H9 (cell line): ENCODE measurements at regions not wholly inside any gene's neighbourhood (a gene's known extent, or its start where the extent isn't known, plus 50 kb on each side); places are given as distances from the start of the nearest gene placed in this dataset.

ENCODE experiments used
- DNase-seq: peaks from one replicate; pipeline ENCODE4 v3.0.0-alpha.2; 2017
- H2AFZ ChIP-seq: one replicate; pipeline ENCODE4 v1.6.1; 2013; ENCODE audit warnings: mild to moderate bottlenecking, low read length, control low read depth, moderate library complexity
- H2AK5ac ChIP-seq: 2 replicates; pipeline ENCODE4 v1.6.1; 2013; ENCODE audit warnings: low read length, control low read depth, mixed read lengths; ENCODE audit not compliant: insufficient read length
- H2BK120ac ChIP-seq: one replicate; pipeline ENCODE4 v1.6.1; 2013; ENCODE audit warnings: low read depth, mild to moderate bottlenecking, low read length, control low read depth, inconsistent platforms; ENCODE audit not compliant: poor library complexity, severe bottlenecking
- H2BK12ac ChIP-seq: 2 replicates; pipeline ENCODE4 v1.6.1; 2013; ENCODE audit warnings: low read length, control low read depth, mixed read lengths, low read depth; ENCODE audit not compliant: insufficient read length
- H2BK15ac ChIP-seq: 2 replicates; pipeline ENCODE4 v1.6.1; 2013; ENCODE audit warnings: low read depth, low read length, control low read depth
- H2BK20ac ChIP-seq: one replicate; pipeline ENCODE4 v1.6.1; 2013; ENCODE audit warnings: low read depth, mild to moderate bottlenecking, low read length, control low read depth, inconsistent platforms; ENCODE audit not compliant: poor library complexity, severe bottlenecking
- H2BK5ac ChIP-seq: 2 replicates; pipeline ENCODE4 v1.6.1; 2013; ENCODE audit warnings: low read length, control low read depth, mixed read lengths; ENCODE audit not compliant: insufficient read length
- H3K14ac ChIP-seq: 2 replicates; pipeline ENCODE4 v1.6.1; 2013; ENCODE audit warnings: low read length, control low read depth; ENCODE audit not compliant: insufficient read depth
- H3K18ac ChIP-seq: 2 replicates; pipeline ENCODE4 v1.6.1; 2013; ENCODE audit warnings: low read depth, mild to moderate bottlenecking, mixed read lengths, low read length, control low read depth; ENCODE audit not compliant: insufficient read length
- H3K23ac ChIP-seq: 2 replicates; pipeline ENCODE4 v1.6.1; 2013; ENCODE audit warnings: low read length, control low read depth, mixed read lengths, low read depth; ENCODE audit not compliant: insufficient read length
- H3K23me2 ChIP-seq: 2 replicates; pipeline ENCODE4 v1.6.1; 2013; ENCODE audit warnings: low read depth, mild to moderate bottlenecking, mixed read lengths, low read length, control low read depth; ENCODE audit not compliant: insufficient read length, poor library complexity, severe bottlenecking
- H3K27ac ChIP-seq: 2 replicates; pipeline ENCODE4 v1.5.1; 2013; ENCODE audit warnings: low read length, control low read depth, mixed read lengths, low read depth; ENCODE audit not compliant: insufficient read length
- H3K27me3 ChIP-seq: 2 replicates; pipeline ENCODE4 v1.6.1; 2013; ENCODE audit warnings: low read length, control low read depth, inconsistent platforms; ENCODE audit not compliant: insufficient read depth
- H3K4ac ChIP-seq: 2 replicates; pipeline ENCODE4 v1.6.1; 2013; ENCODE audit warnings: low read depth, mild to moderate bottlenecking, control low read depth, inconsistent platforms, low read length, moderate library complexity
- H3K4me1 ChIP-seq: 2 replicates; pipeline ENCODE4 v1.6.1; 2013; ENCODE audit warnings: low read length, control low read depth, inconsistent platforms; ENCODE audit not compliant: insufficient read depth
- H3K4me2 ChIP-seq: 2 replicates; pipeline ENCODE4 v1.6.1; 2013; ENCODE audit warnings: low read length, control low read depth, mixed read lengths; ENCODE audit not compliant: insufficient read length, insufficient read depth
- H3K56ac ChIP-seq: 2 replicates; pipeline ENCODE4 v1.6.1; 2013; ENCODE audit warnings: low read depth, mild to moderate bottlenecking, mixed read lengths, low read length, control low read depth; ENCODE audit not compliant: insufficient read length
- H3K79me1 ChIP-seq: 2 replicates; pipeline ENCODE4 v1.6.1; 2013; ENCODE audit warnings: low read depth, mild to moderate bottlenecking, moderate library complexity, low read length, control low read depth, inconsistent platforms; ENCODE audit not compliant: insufficient read depth, poor library complexity, severe bottlenecking
- H3K79me2 ChIP-seq: 2 replicates; pipeline ENCODE4 v1.6.1; 2013; ENCODE audit warnings: low read length, control low read depth, inconsistent platforms; ENCODE audit not compliant: insufficient read depth
- H3K9ac ChIP-seq: 2 replicates; pipeline ENCODE4 v1.6.1; 2013; ENCODE audit warnings: low read length, control low read depth, mixed read lengths; ENCODE audit not compliant: insufficient read length; ENCODE audit errors: extremely low read depth
- H3K9me3 ChIP-seq: one replicate; pipeline ENCODE4 v1.6.1; 2013; ENCODE audit warnings: low read depth, low read length, inconsistent platforms; ENCODE audit not compliant: control insufficient read depth
- H3T11ph ChIP-seq: one replicate; pipeline ENCODE4 v1.6.1; 2013; ENCODE audit warnings: mild to moderate bottlenecking, low read length, control low read depth, inconsistent platforms
- H4K20me1 ChIP-seq: one replicate; pipeline ENCODE4 v1.6.1; 2013; ENCODE audit not compliant: control insufficient read depth, insufficient read length, insufficient read depth
- H4K5ac ChIP-seq: 2 replicates; pipeline ENCODE4 v1.6.1; 2013; ENCODE audit warnings: low read depth, mild to moderate bottlenecking, mixed read lengths, low read length, control low read depth; ENCODE audit not compliant: insufficient read length
- H4K8ac ChIP-seq: replicated peaks from 2 replicates; pipeline ENCODE4 v1.6.1; 2013; ENCODE audit warnings: low read length, control low read depth, mixed read lengths, low read depth; ENCODE audit not compliant: insufficient read length
- H4K91ac ChIP-seq: 2 replicates; pipeline ENCODE4 v1.6.1; 2013; ENCODE audit warnings: low read depth, mild to moderate bottlenecking, moderate library complexity, mixed read lengths, low read length, control low read depth; ENCODE audit not compliant: insufficient read length
- H3K27ac Mint-ChIP-seq, 3 experiments: 2 replicates in 2 of 3; 3 replicates in 1 of 3; pipeline ENCODE4 v1.8.0; 2020 to 2021; ENCODE audit warnings: mixed read lengths in 3 of 3, mild to moderate bottlenecking in 1 of 3, moderate library complexity in 1 of 3
- H3K27me3 Mint-ChIP-seq: 2 replicates; pipeline ENCODE4 v1.8.0; 2021; ENCODE audit warnings: low read depth, mild to moderate bottlenecking, moderate library complexity, mixed read lengths
- H3K36me3 Mint-ChIP-seq, 3 experiments: 2 replicates in 2 of 3; 3 replicates in 1 of 3; pipeline ENCODE4 v1.8.0; 2020 to 2021; ENCODE audit warnings: low read depth in 3 of 3, mixed read lengths in 3 of 3; ENCODE audit not compliant: insufficient read depth in 1 of 3
- H3K4me1 Mint-ChIP-seq, 2 experiments: 2 replicates each; pipeline ENCODE4 v1.8.0; 2020; ENCODE audit warnings: mixed read lengths in 2 of 2
- H3K4me3 Mint-ChIP-seq, 2 experiments: 2 replicates in 1 of 2; 3 replicates in 1 of 2; pipeline ENCODE4 v1.8.0; 2020 to 2021; ENCODE audit warnings: mild to moderate bottlenecking in 2 of 2, mixed read lengths in 2 of 2, moderate library complexity in 1 of 2
- H3K9me3 Mint-ChIP-seq, 2 experiments: 2 replicates in 1 of 2; 3 replicates in 1 of 2; pipeline ENCODE4 v1.8.0; 2020; ENCODE audit warnings: mild to moderate bottlenecking in 2 of 2, mixed read lengths in 2 of 2, moderate library complexity in 1 of 2
- CTCF ChIP-seq: fragments of 200-600 bp; sonication (generic); conservative IDR thresholded peaks from 3 replicates; pipeline ENCODE4 v1.8.0; 2021; ENCODE audit warnings: antibody characterized with exemption, mild to moderate bottlenecking
- WGBS: extraction: QIAGEN DNeasy Blood & Tissue Kit; methylation state at CpG from one replicate; pipeline ENCODE4 v1.1.7; 2013; ENCODE audit warnings: missing lambda C conversion rate, low lambda C conversion rate, mixed read lengths; ENCODE audit not compliant: insufficient read length; ENCODE audit errors: extremely low coverage; 5-methylcytosine and 5-hydroxymethylcytosine counted together

- DNase-seq = no peak
- no peaks in the 10 kb centered on the region for H3K9me3 ChIP-seq
- H2AK5ac ChIP-seq = no peak overlapping the region
These were observed 261.7 kb downstream of the KIF4B start for GRCh38 chr5:155275222-155275621.

More at GRCh38 chr5:155275222-155275621, 261.7 kb downstream of the KIF4B start:
- Histone ChIP-seq H3K27ac (no peak overlapping the region), H3K14ac (no peak overlapping the region), H3K4me2 (no peak overlapping the region), H2AFZ (no peak overlapping the region), H2BK20ac (no peak overlapping the region), H3K4me1 (peaks cover 6% of the 10 kb centered on the region; the same call in 1 of the 2 replicates), H3K4ac (no peak overlapping the region), H4K8ac (no peak overlapping the region), H2BK15ac (no peak overlapping the region), H4K20me1 (no peaks in the 10 kb centered on the region), H3K23ac (no peak overlapping the region), H3K18ac (no peak overlapping the region), H2BK5ac (no peak overlapping the region), H3K23me2 (no peaks in the 10 kb centered on the region), H4K5ac (no peak overlapping the region), H2BK12ac (no peak overlapping the region), H3K27me3 (no peaks in the 10 kb centered on the region), H4K91ac (no peak overlapping the region), H3T11ph (no peak overlapping the region), H3K79me1 (no peaks in the 10 kb centered on the region), H3K56ac (no peak overlapping the region), H3K79me2 (no peaks in the 10 kb centered on the region), H2BK120ac (no peak overlapping the region), H3K9ac (no peak overlapping the region)
- H3K27ac Mint-ChIP-seq = no peak overlapping the region
- no peaks in the 10 kb centered on the region for H3K27me3 Mint-ChIP-seq
- no peaks in the 10 kb centered on the region for H3K36me3 Mint-ChIP-seq
- H3K9me3 Mint-ChIP-seq = no peaks in the 10 kb centered on the region
- no peak overlapping the region for H3K4me3 Mint-ChIP-seq
- no CpG with 5 or more reads among the region's 6 CpGs for WGBS
- no peak for TF ChIP-seq CTCF
- peaks cover 27 to 30% of the 10 kb centered on the region in 2 experiments for H3K4me1 Mint-ChIP-seq
